Hematopoietic multipotent progenitor cell treated with erythropoietin and hydrocortisone succinate and interleukin-3 and kit ligand, for 6 days (in vitro differentiated cells): ENCODE measurements at regions not wholly inside any gene's neighbourhood (a gene's known extent, or its start where the extent isn't known, plus 50 kb on each side); places are given as distances from the start of the nearest gene placed in this dataset.
"Not testable (repeated sequence)": the region's sequence is repeated elsewhere in the genome, so short reads cannot be mapped to it uniquely, and the experiment has no call there.

Source experiments
- DNase-seq: peaks from one replicate; pipeline ENCODE4 v3.0.0-alpha.2; 2015

- DNase-seq, result not testable (repeated sequence)
Measured at GRCh38 chr3:78344267-78344666, 1304.4 kb downstream of the ROBO2 start.

GRCh38 chr3:78344918-78345317 lies 1305.0 kb downstream of the ROBO2 start:
- DNase-seq, result no peak

- DNase-seq, result no peak
Measured at GRCh38 chr3:78347176-78347575, 1307.3 kb downstream of the ROBO2 start.

- no peak for DNase-seq
Measured at GRCh38 chr3:78348664-78349063, 1308.8 kb downstream of the ROBO2 start.

GRCh38 chr3:78349571-78349970 lies 1309.7 kb downstream of the ROBO2 start:
- DNase-seq, result no peak

- no peak for DNase-seq
Measured at GRCh38 chr3:78351334-78351733, 1311.4 kb downstream of the ROBO2 start.

GRCh38 chr3:78353231-78353630 lies 1313.3 kb downstream of the ROBO2 start:
- DNase-seq, result no peak

- DNase-seq, result no peak
Measured at GRCh38 chr3:78360849-78361248, 1321.0 kb downstream of the ROBO2 start.

- DNase-seq, result no peak
Measured at GRCh38 chr3:78368636-78369345, 1328.9 kb downstream of the ROBO2 start.

GRCh38 chr3:78390221-78390620 lies 1350.3 kb downstream of the ROBO2 start:
- DNase-seq, result no peak

- no peak for DNase-seq
Measured at GRCh38 chr3:78398401-78398800, 1358.5 kb downstream of the ROBO2 start.

- DNase-seq, result no peak
Measured at GRCh38 chr3:78402720-78403119, 1362.8 kb downstream of the ROBO2 start.

GRCh38 chr3:78405745-78406144 lies 1362.1 kb downstream of the ROBO1 start:
- DNase-seq, result no peak

- no peak for DNase-seq
Measured at GRCh38 chr3:78406396-78406795, 1361.4 kb downstream of the ROBO1 start.

GRCh38 chr3:78410077-78410476 lies 1357.7 kb downstream of the ROBO1 start:
- no peak for DNase-seq

- no peak for DNase-seq
Measured at GRCh38 chr3:78414261-78414660, 1353.5 kb downstream of the ROBO1 start.

- DNase-seq, result no peak
Measured at GRCh38 chr3:78420611-78421010, 1347.2 kb downstream of the ROBO1 start.

- no peak for DNase-seq
Measured at GRCh38 chr3:78421247-78421966, 1346.4 kb downstream of the ROBO1 start.

GRCh38 chr3:78424656-78425055 lies 1343.1 kb downstream of the ROBO1 start:
- no peak for DNase-seq

GRCh38 chr3:78426454-78426853 lies 1341.3 kb downstream of the ROBO1 start:
- DNase-seq, result no peak

GRCh38 chr3:78427303-78427702 lies 1340.5 kb downstream of the ROBO1 start:
- DNase-seq, result no peak

GRCh38 chr3:78430741-78431140 lies 1337.1 kb downstream of the ROBO1 start:
- no peak for DNase-seq

- DNase-seq, result no peak
Measured at GRCh38 chr3:78434801-78435200, 1333.0 kb downstream of the ROBO1 start.

- DNase-seq, result no peak
Measured at GRCh38 chr3:78455166-78455565, 1312.6 kb downstream of the ROBO1 start.
